NOMO-1 treated with DMSO at 0.1 percent for 48 hours (cell line): ENCODE measurements at regions not wholly inside any gene's neighbourhood (a gene's known extent, or its start where the extent isn't known, plus 50 kb on each side); places are given as distances from the start of the nearest gene placed in this dataset.

Experiments used
- DNase-seq: peaks from one replicate; lab custom pipeline; 2025; ENCODE audit not compliant: unreplicated experiment; lab: John Stamatoyannopoulos, UW

- DNase-seq = no peak
Observed at GRCh38 chr3:127484601-127485388, 105.7 kb downstream of the TPRA1 start.

GRCh38 chr3:127483902-127484591 is 106.5 kb downstream of the TPRA1 start:
- DNase-seq = no peak

GRCh38 chr3:127483005-127483641 is 107.4 kb downstream of the TPRA1 start:
- no peak for DNase-seq

- peak; percentile 11 for DNase-seq
Observed at GRCh38 chr3:127482216-127483004, 108.1 kb downstream of the TPRA1 start.

GRCh38 chr3:127480196-127480954 is 110.2 kb downstream of the TPRA1 start:
- DNase-seq = no peak

GRCh38 chr3:127479449-127479848 is 111.1 kb downstream of the TPRA1 start:
- no peak for DNase-seq

GRCh38 chr3:127478922-127479321 is 111.6 kb downstream of the TPRA1 start:
- DNase-seq = no peak

- no peak for DNase-seq
Observed at GRCh38 chr3:127477396-127477795, 113.1 kb downstream of the TPRA1 start.

GRCh38 chr3:127476936-127477335 is 113.6 kb downstream of the TPRA1 start:
- no peak for DNase-seq

- no peak for DNase-seq
Observed at GRCh38 chr3:127475975-127476705, 114.4 kb downstream of the TPRA1 start.

GRCh38 chr3:127475391-127475790 is 115.1 kb downstream of the TPRA1 start:
- no peak for DNase-seq

- no peak for DNase-seq
Observed at GRCh38 chr3:127473244-127474024, 117.1 kb downstream of the TPRA1 start.

GRCh38 chr3:127472506-127472905 is 118.0 kb downstream of the TPRA1 start:
- no peak for DNase-seq

- no peak for DNase-seq
Observed at GRCh38 chr3:127471142-127471541, 119.4 kb downstream of the TPRA1 start.

GRCh38 chr3:127469760-127470159 is 120.8 kb downstream of the TPRA1 start:
- DNase-seq = no peak

- no peak for DNase-seq
Observed at GRCh38 chr3:127467391-127467790, 123.1 kb downstream of the TPRA1 start.

- DNase-seq = no peak
Observed at GRCh38 chr3:127464642-127465041, 125.9 kb downstream of the TPRA1 start.

GRCh38 chr3:127462111-127462655 is 128.3 kb downstream of the TPRA1 start:
- peak; percentile 6 for DNase-seq
